Keratinocyte (primary cell): ENCODE measurements at regions not wholly inside any gene's neighbourhood (a gene's known extent, or its start where the extent isn't known, plus 50 kb on each side); places are given as distances from the start of the nearest gene placed in this dataset.

ENCODE experiments used
- EZH2 ChIP-seq: IDR thresholded peaks from one replicate; pipeline ENCODE4 v1.6.1; 2012; ENCODE audit warnings: inconsistent platforms, mild to moderate bottlenecking, low read length, moderate library complexity
- TF ChIP-seq, protein P1 (sequence below), 3 experiments: IDR thresholded peaks in 1 of 3; conservative IDR thresholded peaks in 1 of 3; optimal IDR thresholded peaks in 1 of 3; 2 replicates in 2 of 3; 3 replicates in 1 of 3; pipeline versions ENCODE3 to v1.5.1; 2011; ENCODE audit warnings: low read length in 3 of 3, mild to moderate bottlenecking in 3 of 3, moderate library complexity in 2 of 3, control low read depth in 1 of 3, inconsistent platforms in 1 of 3; ENCODE audit not compliant: insufficient read depth in 2 of 3; ENCODE audit errors: extremely low read depth in 1 of 3

DNA sequence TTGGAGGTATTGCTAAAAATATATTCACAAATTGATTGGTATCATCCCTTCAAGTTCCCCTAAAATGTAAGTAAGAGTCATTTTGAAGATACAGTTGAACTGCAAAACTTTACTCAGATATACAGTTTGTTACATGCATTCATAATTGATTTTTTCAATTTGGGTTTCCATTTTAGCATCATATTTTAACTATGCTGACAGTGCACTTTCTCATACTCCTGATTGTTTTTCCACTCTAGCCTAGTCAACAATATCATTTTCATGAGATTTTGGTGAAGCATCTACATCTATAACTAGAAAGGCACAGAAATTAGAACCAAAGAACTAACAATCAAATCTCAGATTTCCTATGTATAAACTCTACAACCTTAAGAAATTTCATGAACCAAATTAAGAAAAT, 2850.4 kb upstream of the PCDH20 start:
- TF ChIP-seq, protein P1, sequence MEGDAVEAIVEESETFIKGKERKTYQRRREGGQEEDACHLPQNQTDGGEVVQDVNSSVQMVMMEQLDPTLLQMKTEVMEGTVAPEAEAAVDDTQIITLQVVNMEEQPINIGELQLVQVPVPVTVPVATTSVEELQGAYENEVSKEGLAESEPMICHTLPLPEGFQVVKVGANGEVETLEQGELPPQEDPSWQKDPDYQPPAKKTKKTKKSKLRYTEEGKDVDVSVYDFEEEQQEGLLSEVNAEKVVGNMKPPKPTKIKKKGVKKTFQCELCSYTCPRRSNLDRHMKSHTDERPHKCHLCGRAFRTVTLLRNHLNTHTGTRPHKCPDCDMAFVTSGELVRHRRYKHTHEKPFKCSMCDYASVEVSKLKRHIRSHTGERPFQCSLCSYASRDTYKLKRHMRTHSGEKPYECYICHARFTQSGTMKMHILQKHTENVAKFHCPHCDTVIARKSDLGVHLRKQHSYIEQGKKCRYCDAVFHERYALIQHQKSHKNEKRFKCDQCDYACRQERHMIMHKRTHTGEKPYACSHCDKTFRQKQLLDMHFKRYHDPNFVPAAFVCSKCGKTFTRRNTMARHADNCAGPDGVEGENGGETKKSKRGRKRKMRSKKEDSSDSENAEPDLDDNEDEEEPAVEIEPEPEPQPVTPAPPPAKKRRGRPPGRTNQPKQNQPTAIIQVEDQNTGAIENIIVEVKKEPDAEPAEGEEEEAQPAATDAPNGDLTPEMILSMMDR (optimal IDR thresholded peaks at IDR 0.05 in 1 of 3, IDR thresholded peaks at IDR 0.05 in 1 of 3, conservative IDR thresholded peaks at IDR 0.05 in 1 of 3; ENCODE audit: extremely low read depth in 1 of 3, insufficient read depth in 2 of 3, low read length in 3 of 3), result no peak
- no peak for TF ChIP-seq EZH2
